NK-92 (cell line): ENCODE measurements at regions not wholly inside any gene's neighbourhood (a gene's known extent, or its start where the extent isn't known, plus 50 kb on each side); places are given as distances from the start of the nearest gene placed in this dataset.

Experiments used
- DNase-seq: peaks from one replicate; lab custom pipeline; 2025; ENCODE audit not compliant: unreplicated experiment; lab: John Stamatoyannopoulos, UW

DNA sequence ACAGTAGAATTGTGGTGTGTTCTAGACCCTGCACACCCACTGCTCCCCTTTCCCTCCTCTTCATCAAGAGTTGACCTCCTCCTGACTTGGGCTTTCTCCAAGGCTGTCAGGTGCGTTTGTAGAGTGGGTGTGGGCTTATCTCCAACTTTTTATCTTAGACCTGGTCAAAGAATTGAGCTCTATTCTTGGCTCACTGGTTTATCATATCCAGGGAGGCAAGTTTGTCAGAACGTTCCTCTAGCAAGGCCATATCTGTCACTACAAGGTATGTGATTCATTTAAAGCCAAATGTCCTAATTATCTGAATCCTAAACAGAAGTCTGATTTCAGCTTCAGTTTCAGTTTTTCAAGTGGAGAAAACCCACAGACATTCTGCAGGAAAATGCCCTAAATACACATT is 117.1 kb upstream of the MGAT5 start:
- no peak for DNase-seq

DNA sequence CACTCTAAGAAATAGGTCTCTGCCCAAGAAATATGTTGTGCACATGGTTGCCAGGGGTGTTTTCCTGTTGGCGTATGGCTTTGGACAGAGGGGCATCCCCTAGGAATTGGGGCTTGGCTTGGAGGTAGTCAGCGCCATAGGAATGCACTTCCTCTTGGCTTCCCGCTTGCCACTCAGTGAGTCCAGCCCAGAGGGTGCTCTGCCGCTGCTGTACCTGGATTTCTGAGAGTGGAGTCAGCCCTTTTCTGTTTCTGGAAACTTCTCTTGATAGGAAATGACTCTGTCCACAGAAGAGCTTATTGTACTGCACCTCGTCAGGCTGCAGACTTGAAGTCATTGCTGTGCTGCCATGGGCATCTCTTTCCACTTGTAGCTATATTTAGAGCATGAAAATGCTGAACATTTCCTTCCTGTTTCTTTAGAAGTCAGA is 116.7 kb upstream of the MGAT5 start:
- no peak for DNase-seq

DNA sequence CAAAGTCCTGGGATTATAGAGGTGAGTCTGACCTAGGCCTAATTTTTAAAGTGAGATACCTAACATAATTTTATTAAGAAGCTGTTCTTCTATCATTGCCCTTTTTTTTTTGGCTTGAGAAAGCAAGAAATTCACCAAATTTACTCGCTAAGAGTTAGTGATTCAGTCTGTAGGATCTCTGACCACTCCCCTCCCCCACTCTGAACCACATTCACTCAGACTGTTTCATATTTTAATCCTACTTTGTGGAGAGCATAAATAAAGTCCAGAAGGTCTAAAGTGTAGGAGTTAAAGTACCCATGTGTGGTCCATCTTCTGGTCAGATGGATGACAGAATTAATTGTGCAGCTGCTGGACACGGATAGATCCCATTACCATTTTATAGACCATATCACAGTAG is 115.8 kb upstream of the MGAT5 start:
- DNase-seq: no peak

DNA sequence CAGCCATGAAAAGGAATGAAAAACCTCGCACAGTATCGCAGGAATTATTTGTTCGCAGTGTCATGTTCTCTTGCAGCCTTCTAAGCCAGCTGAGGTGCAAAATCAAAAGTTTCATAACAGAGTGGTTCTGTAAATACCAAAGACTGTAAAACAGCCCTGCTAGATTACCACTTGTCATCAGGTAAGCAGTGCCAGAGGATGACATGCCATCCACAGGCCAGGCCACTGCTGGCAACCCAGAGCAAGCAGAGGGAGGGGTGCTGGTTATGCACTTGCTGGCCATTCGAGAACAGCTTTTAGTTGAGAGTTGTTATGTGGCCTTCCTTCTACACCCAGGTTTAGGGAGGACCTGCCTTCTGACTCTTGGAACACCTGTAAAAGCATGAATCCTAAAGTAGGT is 114.3 kb upstream of the MGAT5 start:
- no peak for DNase-seq

DNA sequence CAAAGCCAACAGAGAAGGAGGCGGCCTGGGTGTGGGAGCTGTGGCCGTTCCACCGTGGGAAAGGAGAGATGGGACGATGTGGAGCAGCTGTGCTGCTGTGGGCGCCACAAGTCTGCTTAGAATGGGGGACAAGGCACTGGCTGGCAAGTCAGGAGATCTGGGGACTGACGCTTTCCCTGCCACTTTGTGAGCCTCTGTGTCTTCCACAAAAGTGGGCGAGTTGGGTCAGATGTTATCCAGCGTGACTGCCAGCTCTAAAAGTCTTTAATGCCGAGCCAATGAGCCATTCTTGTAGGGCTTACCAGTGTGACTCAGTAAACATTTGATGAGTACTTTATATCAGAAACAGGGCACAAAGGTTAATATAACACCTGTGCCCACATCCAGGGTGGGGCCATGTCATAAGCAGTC is 113.6 kb upstream of the MGAT5 start:
- DNase-seq: no peak

GRCh38 chr2:134141598-134142340 is 112.1 kb upstream of the MGAT5 start:
- no peak for DNase-seq

DNA sequence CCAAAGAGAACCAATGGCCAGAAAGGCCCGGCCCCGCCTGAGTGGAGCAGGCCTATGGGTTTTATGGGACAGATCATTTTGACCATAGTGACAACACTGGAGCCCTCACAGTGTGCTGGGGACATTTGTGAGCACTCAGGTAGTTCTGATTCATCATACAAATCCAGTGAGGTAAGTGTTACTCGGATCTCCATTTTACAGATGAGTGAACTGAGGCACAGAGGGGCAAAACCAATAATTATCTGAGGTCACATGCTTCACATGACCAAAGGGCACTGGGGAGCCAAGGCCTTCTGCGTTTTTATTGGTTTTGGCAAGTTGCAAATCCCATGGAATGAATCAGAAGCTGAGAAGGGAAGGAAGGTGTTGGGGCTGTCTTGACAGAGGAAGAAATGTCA is 111.5 kb upstream of the MGAT5 start:
- no peak for DNase-seq

GRCh38 chr2:134142903-134143302 is 111.0 kb upstream of the MGAT5 start:
- DNase-seq: no peak

DNA sequence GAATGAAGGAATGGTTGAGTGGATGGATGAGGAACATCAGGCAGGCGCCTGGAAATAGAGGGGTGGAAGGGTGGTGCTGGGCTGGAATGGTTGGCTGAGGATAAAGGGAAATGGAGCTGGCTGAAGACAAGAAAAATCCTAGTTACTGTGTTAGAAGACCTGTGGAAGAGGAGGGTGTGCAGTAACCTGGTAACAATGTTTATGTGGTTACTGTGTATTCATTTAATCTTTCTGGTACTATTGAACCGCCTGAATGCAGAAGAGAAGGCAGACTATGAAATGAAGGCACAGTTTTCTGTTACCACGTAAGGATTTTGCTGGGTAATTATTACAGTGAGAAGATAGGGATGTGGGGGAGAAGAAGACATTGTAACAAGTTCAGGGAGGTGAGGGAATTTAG is 110.3 kb upstream of the MGAT5 start:
- no peak for DNase-seq

DNA sequence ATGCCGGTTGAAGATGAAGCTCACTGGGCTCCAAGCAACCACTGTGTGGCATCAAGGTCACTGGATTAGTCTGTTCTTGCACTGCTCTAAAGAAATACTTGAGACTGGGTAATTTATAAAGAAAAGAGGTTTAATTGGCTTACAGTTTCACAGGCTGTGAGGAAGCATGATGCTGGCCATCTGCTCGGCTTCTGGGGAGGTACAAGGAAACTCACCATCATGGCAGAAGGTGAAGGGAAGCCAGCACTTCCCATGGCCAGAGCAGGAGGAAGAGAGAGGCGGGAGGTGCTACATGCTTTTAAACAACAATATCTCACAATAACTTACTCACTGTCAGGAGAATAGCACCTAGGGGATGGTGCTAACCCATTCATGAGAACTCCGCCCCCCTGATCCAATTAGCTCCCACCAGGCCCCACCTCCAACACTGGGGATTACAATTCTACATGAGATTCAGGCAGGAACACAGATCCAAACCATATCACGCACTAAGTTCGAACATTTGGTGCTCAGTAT is 109.7 kb upstream of the MGAT5 start:
- DNase-seq: no peak

- no peak for DNase-seq
These were observed 109.2 kb upstream of the MGAT5 start for GRCh38 chr2:134144651-134145050.

- no peak for DNase-seq
These were observed 108.4 kb upstream of the MGAT5 start for GRCh38 chr2:134145519-134145918.

DNA sequence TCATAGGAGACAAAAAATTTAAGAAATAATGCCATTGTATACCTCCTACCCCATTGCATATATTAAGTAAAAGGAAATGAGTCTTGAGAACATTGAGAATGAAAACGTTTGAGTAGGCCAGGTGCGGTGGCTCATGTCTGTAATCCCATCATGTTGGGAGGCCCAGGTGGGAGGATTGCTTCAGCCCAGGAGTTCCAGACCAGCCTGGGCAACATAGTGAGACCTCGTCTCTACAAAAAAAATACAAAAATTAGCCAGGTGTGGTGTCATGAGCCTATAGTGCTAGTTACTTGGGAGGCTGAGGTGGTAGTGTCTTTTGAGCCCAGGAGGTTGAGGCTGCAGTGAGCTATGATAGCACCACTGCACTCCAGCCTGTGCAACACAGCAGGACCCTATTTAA is 107.7 kb upstream of the MGAT5 start:
- no peak for DNase-seq

DNA sequence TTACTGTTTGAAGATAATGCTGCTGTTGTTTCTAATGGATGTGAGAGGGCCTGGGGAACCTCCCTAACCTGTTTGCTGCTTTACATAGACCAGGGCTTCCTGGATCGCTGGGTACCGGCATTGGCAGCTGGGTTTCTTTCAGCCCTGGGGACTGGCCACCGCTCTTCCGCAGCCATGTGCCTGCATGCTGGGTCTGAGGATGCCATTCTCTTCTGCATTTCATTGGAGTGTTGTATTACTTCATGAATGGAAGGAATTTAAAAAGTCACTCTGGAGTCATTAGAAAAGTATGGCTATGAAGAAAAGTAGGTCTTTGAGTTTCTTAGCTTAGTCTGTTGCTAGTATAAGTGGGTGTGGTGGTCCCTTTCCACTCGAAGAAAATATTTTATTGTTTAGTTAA is 107.3 kb upstream of the MGAT5 start:
- DNase-seq: no peak

DNA sequence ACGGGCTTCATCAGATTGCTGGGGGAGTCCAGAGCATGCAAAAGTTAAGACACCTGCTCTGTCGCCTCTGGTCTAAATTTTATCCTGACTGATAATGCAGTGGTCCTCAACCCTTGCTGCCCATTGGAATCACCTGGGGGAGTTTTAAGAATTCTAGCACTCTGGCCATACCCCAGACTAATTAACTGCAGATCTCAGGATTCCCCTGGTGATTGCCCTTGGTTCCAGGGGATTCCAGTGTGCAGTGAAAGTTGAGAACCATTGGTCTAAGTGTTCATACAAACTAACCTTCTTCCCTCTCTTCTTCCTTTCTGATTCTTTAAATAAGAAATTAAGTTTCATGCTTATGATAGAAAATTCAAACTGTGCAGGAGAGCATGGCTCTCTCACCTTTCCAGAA is 105.7 kb upstream of the MGAT5 start:
- no peak for DNase-seq

- DNase-seq: no peak
These were observed 104.9 kb upstream of the MGAT5 start for GRCh38 chr2:134148843-134149472.

GRCh38 chr2:134149904-134150303 is 104.0 kb upstream of the MGAT5 start:
- no peak for DNase-seq

DNA sequence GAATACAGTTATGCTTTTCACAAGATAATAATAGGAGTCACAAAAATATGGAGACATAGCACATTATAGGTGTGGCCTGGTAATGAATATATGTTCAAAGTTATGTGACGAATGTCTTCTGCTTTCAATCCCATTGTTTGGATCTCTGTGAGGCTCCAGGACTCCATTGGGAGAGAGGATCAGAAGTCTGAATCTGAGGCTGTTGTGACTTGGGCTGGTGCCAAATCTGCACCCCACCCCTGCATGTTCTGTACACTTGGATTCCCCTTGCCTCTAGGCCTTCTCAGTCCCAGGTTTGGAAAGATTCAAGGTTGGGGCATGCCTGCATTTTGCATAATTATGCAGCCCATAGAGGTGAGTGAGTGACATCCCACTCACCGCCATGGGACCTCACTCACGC is 103.1 kb upstream of the MGAT5 start:
- no peak for DNase-seq

DNA sequence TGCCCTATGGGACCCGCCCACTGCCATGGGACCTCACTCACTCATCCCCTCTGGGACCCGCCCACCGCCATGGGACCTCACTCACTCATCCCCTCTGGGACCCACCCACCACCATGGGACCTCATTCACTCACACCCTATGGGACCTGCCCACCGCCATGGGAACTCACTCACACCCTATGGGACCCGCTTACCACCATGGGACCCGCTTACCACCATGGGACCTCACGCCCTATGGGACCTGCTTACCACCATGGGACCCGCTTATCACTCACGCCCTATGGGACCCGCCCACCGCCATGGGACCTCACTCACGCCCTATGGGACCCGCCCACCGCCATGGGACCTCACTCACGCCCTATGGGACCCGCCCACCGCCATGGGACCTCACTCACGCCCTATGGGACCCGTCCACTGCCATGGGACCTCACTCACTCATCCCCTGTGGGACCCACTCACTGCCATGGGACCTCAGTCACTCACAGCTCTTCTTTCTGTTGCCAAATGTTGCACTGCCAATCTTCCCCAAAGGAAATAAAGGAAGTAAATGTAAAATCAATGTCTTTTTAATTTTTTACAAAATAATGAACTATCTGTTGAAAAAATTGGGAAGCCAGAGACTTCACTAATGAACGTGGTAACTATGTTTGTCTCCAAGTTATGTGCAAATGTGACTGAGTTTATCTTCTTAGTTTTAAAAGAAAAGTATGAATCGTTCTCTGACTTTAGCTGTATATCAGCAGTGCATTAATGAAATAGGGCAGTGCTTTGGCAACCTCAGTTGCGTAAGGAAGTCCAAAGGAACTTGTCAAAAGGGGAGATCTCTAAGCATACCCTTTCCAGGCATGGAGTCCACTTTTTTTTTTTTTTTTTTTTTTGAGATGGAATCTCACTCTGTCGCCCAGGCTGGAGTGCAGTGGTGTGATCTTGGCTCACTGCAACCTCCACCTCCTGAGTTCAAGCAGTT is 101.5 kb upstream of the MGAT5 start:
- DNase-seq: no peak

- no peak for DNase-seq
These were observed 100.5 kb upstream of the MGAT5 start for GRCh38 chr2:134153294-134153880.

DNA sequence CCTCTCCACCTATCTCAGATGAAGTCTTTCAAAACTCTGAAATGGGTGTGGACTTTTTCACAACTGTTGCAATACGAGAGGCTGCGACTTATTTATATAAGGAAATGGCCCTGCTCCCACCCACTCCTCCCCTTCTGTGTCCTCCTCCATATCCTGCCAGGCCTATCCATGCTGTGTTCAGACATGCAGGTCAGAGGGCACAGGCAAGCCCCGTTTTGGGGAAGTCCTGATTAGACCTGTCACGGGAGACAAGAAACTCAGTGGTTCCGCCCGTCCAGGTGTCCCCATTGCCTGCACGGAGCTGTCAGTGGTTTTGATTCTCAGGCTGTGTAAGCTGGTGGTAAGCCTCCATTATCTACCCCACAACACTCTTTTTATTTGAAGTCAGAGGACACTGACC is 99.6 kb upstream of the MGAT5 start:
- no peak for DNase-seq
